Fibroblast of peridontal ligament (primary cell): ENCODE measurements at regions not wholly inside any gene's neighbourhood (a gene's known extent, or its start where the extent isn't known, plus 50 kb on each side); places are given as distances from the start of the nearest gene placed in this dataset.
"Not testable (repeated sequence)": the region's sequence is repeated elsewhere in the genome, so short reads cannot be mapped to it uniquely, and the experiment has no call there.

Experiments
- DNase-seq: peaks from one replicate; pipeline ENCODE4 v3.0.0-alpha.2; 2010; ENCODE audit errors: extremely low read depth

DNA sequence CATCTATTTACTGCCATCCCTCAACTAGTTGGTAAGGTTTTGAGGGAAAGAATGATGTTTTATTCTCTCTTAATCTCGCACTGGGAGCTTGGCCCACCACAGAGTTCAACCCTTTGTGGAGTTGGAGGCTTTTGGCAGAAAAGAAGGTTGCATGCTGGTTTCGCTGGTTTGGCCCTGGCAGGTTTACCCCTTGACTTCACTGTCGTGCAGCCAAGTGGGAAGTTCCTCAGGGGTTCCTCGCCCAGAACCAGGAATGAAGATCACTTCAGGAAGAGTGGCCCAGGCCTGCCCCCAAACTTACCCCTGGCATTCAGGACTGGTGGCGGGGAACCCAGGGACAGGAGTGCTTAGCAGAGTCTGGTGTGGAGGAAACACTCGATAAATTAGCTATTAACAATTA, 103.1 kb upstream of the LYZL2 start:
- no peak for DNase-seq

DNA sequence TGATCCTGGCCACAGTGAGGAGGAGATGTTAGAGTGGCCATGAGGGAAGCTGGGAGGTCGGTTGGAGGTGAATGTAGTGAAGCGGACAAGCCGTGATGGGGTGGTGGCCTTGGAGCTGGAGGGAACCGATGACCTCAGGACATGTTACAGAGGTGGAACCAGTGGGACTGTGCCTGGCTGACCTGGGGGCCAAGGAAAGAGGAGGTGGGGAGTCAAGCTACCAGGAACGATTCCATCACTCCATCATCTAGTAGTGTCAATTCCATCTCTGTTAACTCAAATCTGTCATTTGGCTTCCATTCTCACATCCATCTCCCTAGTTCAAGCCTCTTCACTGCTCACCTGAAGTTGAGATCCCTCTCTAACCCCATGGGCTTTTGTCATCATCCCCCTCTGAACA, 102.4 kb upstream of the LYZL2 start:
- no peak for DNase-seq

DNA sequence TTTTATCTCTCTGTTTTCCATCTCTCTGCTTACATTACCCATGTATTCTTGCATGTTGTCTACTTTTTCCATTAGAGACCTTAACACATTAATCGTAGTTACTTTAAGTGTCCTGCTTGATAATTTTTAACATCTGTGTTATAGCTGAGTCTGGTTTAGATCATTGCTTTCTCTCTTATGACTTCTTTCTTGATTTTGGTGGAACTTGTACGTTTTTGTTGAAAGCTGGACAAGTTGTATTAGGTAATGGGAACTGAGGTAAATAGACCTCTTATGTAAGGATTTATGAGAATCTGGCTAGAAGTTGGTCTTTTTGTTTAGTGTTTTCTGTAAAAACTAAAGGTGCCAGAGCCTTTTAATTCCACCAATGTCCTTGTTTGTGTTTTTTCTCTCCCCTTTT, 100.8 kb upstream of the LYZL2 start:
- DNase-seq, result no peak

DNA sequence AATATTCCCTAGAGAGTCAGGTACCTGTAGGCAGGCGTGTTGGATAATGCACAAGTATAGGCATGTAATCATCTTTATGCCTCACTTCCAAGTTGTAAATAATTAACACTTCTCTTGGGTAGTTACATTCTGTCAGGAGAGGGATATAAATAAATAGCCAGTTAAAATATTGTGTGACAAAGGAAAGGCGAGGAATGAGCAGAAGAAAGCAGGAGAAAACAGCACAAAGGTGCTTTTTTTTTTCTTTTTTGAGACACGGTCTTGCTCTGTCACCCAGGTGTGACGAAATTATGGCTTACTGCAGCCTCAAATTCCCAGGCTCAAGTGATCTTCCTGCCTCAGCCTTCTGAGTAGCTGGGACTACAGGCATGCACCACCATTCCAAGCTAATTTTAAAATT, 99.2 kb upstream of the LYZL2 start:
- DNase-seq, result no peak

DNA sequence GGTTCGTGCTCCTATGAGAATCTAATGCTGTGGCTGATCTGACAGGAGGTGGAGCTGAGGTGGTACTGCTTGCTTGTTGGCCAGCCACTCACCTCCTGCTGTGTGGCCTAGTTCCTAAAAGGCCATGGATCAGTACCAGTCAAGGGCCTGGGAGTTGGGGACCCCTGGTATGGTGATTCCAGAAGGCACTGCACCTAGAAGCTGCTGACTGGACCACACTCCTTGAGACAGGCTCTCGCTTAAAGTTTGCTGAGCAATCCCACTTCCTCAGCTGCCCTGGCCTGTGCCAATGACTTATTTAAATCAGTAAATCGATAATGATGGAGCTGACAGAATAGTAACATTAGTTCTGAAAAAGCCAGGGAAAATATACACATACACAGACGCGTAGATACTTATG, 98.6 kb upstream of the LYZL2 start:
- no peak for DNase-seq

DNA sequence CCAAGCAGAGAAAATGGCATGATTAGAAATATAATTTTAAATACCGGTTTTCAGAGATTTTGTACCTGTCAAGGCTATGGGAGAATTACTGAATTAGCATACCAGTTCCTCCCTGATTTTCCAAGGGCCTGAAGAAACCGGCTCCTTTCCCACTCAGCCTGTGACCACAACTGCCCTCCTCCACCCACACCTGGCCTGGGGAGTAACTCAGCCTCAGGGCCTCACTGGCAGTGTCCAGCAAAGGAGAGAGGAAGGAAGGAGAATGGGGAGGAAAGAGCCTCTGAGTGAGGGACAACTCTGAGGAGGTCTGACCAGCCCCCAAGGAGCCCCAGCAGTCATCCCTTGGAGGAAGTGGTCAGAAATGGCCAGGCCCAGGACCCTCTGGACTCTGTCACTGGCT, 98.0 kb upstream of the LYZL2 start:
- DNase-seq, result no peak

DNA sequence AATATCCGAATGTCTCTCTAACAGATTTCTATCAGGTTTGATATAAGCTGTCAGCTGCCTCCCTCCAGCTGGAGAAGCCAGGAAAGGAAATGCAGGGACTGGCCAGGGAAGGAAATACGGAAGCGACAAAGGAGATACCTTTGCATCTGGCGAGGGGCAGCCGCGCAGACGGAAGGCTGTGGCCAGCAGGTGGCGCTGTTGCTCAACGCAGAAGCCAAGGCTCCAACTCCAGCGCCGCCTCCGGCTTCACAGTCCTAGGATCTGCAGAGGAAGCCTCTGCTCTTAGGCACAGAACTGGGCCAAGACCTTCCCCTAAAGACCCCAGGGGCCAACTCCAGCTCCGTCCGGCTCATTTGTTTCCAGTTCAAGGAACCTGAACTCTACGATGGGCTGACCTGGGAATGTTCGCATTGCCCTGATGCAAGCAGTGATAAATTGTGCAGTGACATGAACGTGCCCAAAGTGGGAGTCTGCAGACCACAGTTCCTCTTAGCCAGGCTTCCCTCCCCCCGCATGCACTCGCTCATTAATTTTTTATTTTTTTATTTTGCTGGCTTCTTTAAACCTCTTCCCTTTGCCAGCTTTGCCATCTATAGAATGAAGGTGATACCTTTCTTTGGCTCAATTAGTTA, 97.3 kb upstream of the LYZL2 start:
- DNase-seq, result peak; percentile 76

DNA sequence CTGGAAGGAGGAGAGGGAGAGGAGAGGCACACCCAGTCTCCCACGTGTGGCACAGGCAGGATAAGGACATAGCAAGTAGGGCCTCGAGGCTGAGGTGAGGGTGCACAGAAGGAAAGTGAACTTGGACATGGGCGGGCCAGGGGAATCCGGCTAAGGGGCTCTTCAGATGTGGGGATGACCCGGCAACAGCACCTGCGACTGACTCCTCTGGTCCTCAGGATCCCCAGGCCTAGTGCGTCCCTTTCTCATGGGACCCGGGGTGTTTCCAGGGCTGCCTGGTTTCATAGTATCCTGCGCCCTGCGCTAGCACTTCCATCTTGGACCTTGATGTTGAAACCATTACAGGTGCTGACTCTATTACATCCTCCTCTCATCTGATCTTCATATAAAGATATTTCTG, 96.1 kb upstream of the LYZL2 start:
- no peak for DNase-seq

DNA sequence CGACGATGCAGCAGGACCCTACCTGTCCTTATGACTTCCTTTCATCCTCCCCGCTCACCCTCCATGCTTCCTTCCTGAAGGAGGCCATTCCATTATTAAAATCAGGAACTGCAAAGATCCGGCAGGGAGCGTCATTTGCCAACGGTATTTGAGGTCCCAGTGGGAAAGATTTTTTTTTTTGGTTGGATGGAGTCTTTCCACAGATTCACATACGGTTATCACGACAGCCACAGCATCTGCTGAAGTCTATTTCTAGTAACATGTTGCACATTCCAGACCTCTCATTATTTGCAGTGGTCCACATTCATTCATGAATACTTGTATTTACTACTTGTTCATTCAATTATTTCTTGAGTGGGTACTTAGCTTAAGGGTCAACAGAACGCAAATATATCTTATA, 94.7 kb upstream of the LYZL2 start:
- DNase-seq, result no peak

DNA sequence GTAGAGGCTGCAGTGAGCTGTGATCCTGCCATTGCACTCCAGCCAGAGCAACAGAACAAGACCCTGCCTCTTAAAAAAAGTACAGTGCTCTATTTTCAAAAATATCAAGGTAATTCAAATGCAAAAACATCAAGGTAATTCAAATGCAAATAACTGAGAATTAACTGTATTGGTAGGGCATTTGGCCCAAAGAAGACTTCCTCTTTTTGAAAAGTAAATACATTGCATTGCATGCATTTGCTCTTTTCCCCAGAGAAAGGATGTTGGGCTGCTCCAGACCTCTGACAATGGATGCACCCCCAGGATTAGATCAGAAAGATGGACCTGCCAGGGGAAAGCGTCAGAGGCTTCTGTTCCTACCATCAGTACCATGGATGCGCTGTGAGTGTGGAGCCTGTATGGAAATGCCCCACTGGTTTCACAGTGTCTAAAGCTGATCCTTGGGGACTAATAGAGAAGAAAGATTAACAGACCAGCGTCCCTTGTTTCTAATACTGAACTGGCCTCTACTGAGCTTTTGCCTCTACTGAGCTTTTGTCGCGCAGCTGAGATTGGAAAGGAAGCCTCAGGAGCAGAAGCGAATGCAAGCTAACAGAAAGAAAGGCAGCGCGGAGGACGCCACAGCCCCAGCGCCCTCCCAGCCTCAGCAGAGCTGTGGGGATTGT, 93.5 kb upstream of the LYZL2 start:
- no peak for DNase-seq

DNA sequence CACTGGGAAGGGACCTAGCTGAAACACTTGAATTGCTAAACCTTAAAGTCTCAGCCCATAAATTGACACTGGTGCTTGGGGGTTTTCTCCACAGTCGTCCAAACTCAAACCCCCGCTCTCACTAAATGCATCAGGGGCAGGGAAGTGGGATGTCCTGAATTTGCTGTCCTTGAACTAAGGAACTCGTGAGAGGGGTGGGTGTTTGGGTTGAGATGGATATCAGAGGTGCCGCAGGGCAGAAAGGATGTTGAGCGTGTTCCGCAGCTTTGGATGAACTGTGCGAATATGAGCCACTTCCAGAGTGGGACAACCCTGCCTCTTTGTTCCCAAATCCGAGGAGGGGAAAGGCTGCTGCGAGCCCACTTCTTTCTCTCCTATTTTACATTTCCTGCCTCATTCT, 90.3 kb upstream of the LYZL2 start:
- DNase-seq, result no peak

DNA sequence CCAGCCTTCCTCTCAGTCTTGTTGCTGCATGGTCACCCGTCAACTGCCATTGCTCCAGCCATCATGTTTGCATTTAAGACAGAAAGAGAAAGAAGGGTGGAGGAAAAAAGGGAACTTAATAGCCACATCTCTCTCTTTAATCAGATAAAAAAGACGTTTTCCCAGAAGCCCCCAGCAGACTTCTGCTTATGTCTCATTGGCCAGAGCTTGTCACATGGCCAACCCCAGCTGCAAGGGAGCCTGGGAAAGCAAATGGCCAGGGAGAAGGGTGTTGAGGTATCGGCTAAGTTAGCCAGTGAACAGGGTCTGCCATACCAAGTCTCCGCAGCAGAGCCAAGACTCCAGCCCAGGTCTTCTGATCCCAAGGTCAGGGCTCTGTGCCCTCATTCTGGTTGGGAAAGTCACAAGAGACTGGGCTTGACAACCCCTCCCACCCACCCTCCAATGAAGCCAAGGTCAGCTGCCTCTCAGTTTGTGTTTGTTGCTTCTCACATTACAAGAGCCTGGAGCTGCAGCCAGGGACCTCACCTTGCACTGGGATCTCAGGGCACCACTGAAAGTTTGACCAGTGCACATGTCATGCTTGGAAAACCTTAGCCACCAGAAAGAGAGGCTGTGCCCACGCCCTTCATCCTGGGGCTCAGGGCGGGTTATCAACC, 80.3 kb upstream of the LYZL2 start:
- no peak for DNase-seq

DNA sequence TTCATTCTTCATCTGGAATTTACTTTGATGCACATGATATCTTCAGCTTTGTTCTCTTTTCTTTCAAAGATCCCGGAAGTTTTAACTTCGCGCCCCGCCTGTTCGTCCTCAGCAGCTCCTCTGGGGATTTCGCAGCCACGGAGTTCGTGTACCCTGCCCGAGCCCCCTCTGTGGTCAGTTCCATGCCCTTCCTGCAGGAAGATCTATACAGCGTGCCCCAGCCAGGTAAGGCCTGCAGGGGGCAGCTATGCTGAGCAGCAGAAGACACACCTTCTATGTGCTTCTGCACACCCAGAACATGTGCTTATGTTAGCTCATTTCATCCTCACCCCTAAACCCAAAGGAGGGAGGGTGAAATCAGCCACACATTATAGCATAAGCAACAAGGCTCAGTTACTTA, 79.7 kb upstream of the LYZL2 start:
- no peak for DNase-seq

DNA sequence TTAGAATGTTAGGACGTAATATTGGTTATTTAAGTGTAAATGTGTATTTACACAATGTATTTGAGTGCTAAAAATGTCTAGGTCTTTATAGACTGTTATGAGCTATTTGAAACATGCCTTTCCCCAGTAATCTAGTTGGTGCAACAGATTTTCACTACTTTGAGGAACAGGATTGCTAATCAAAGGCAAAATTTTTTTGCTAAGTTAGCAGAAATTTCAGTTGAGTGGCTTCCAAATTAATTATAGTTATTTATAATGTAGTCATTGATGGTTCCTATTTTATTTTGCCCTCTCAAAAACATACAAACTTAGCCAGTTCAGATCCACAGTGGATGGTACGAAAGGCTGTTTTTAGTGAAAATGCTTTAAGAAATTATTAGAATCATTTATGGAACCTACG, 78.7 kb upstream of the LYZL2 start:
- no peak for DNase-seq

DNA sequence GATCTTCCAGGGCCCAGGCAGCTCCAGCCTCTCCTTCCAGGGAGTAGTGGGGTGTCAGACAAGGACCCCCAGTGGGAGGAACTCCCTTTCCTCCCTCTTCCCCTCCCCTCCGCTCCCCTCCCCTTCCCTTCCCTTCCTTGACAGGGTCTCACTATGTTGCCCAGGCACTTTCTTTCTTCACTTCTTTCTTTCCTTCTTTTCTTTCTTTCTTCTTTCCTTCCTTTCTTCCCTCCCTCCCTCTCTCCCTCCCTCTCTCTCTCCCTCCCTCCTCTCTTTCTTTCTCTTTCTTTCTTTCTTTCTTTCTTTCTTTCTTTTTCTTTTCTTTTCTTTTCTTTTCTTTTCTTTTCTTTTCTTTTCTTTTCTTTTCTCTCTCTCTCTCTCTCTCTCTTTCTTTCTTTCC, 76.6 kb upstream of the LYZL2 start:
- DNase-seq, result not testable (repeated sequence)

DNA sequence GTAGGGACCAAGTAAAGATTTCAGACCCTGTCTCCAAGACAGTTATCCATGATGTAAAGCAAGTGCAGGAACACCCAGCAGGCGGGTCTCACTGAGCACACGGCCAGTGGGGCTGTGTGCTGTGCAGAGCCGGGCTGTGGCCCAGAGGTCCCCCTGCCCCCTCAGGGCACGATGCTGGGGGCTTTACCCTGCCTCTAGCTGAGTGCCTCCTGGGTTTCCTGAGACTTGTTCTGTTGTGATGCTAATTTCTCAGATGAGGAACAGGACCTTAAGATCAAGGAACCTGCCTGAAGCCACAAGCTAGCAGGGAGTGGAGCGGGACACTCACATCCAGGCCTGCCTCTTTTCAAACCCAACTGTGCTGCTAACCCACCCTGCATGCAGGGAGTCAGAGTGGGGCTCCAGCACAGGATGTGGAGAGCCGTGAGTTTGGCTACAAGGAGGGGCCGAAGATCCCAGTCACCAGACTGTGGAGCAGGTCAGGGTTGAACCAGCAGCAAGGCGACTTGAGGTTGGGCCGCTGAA, 76.1 kb upstream of the LYZL2 start:
- no peak for DNase-seq

DNA sequence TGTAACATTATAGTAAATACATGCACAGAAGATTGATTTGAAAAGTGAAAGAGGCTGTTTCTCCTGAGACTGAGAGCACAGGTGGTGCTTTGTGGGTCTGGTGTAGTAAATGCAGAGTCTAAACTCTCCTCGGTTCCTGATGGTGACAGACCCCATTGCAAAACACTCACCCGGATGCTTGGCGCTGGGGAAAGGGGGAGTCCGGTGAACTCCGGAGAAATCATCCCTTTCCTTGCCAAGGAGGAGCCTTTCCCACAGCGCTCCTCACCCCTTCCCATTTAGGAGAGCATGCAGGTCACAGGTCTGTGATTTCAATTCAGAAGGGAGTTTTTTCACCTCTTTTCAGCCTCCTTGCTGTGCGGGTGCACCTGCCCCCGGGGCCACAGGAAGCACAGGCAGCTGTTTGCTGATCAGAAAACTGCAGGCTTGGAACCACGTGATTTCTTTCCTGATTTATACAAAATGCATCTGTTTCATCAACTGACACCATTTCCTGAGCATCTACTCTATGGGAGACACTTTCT, 75.6 kb upstream of the LYZL2 start:
- DNase-seq, result no peak

DNA sequence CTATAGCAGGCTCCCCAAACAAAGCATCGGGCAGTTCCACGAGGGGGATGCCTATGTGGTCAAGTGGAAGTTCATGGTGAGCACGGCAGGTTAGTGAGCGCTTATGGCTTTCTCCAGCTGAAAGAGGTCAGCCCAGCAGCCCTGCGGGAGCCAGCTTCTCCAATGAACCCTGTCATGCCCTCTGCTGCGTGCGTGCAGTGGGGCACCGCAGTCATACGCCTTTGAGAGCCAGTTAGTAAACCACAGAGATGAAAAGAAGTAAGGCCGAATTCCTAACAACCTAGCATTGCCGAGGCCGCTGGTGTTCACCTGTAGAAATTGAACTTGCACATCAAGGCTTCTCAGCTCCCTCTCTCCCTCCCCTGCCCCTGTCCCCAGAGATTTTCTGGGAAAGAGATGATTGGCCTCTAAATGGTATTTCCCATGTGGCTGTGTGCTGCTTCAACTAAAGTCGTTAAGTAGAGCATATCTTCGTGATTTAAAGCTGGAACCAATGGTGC, 75.1 kb upstream of the LYZL2 start:
- not testable (repeated sequence) for DNase-seq

DNA sequence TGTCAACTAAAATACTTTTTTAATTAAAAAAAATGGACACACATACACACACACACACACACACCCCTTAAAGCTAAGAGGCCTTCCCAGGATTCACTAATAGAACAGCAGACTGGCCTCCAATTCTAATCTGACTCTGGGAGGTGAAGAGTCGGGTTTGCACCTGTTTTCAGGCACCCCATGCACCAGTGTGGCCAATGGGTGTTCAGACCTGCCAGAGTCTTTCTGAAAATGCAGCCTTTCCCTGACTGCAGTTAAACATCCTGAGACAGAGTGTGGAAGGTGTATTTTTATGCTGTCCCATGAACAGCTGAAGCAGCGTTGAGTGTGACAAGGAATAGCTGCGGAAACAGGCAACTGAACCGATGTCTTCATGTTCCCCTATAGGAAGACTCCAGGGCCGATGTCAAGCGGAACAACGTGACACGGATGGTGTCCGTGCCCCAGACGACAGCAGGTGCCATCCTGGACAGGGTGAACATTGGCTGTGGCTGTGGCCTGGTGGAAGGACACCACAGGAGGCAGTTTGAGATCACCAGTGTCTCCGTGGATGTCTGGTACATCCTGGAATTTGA, 74.6 kb upstream of the LYZL2 start:
- no peak for DNase-seq

DNA sequence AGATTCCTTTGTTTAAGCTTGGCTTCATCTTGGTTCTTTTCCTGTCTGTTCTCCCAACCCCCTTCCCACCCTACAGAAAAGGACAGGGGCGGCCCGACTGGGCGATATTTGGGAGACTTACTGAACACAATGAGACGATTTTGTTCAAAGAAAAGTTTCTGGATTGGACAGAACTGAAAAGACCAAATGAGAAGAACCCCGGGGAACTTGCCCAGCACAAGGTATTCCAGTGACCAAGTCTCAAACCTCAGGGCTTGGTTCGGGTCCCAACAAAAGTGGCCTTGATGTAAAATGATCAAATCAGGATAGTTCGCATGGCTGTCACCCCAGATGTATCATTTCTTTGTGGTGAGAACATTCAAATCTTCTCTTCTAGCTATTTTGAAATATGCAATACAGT, 73.9 kb upstream of the LYZL2 start:
- not testable (repeated sequence) for DNase-seq

DNA sequence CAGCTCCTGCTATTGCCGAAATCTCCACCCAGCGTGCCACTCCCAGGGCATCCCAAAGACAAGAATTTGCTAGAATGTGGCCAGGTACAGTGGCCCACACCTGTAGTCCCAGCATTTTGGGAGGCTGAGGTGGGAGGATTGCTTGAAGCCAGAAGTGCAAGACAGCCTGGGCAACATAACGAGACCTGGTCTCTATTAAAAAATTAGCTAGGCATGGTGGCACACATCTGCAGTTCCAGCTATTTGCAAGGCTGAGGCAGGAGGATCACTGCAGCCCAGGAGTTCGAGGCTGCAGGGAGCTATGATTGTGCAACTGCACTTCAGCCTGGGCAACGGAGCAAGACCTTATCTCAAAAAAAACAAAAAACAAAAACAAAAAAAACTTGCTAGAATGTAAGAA, 73.3 kb upstream of the LYZL2 start:
- no peak for DNase-seq

DNA sequence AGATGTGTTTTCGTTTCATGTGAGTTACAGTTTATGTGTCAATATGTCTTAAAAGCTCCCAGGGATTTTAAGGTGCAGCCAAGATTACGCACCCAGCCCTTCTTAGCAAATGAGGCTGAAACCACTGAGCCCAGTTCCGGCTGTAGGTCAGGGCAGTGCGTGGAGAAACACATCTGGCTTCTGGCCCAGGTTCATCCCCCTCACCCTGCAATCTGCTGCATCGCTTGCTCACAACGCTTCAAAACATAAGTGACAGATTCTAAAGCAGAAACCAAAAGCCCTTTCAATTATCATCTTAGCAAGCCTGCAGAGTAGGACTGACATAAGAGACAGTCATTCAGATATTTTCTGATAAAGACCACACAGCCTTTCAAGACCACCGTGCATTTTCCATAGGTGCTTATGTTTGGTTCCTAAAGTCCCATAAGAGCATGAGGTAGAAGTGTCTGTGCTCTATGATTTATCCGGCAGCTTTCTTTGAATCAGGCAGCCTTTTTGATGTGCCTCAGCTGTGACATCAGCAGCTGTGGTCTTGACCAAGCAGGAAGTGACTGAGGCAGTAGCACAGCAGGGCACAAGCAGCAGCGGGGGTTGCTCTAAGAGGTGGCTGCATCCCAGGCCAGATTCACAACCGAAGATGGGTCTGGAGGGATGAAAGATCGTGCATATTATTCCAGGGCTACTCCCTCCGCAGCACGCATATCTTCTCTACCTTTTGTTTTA, 72.1 kb upstream of the LYZL2 start:
- DNase-seq, result peak; percentile 72
